ENCODE measurements at regions not wholly inside any gene's neighbourhood (a gene's known extent, or its start where the extent isn't known, plus 50 kb on each side); places are given as distances from the start of the nearest gene placed in this dataset.
"Not testable (repeated sequence)": the region's sequence is repeated elsewhere in the genome, so short reads cannot be mapped to it uniquely, and the experiment has no call there.

- no TSS peak for BruUV-seq (replicated peaks)
- Histone ChIP-seq H3K4me2 (no peak overlapping the region), H3K79me2 (ENCODE audit: low read depth) (no peaks in the 10 kb centered on the region), H3K27ac (0 out of 2 replicates have a peak overlapping the region, but pooled peaks have one; percentile 79), H4K20me1 (ENCODE audit: insufficient read depth) (no peaks in the 10 kb centered on the region), H3K9me2 (ENCODE audit: insufficient read depth) (no peaks in the 10 kb centered on the region), H3K4me1 (replicated peaks; ENCODE audit: insufficient read depth) (peaks cover 46% of the 10 kb centered on the region), H2AFZ (no peak overlapping the region), H3K9me3 (ENCODE audit: insufficient read depth, low read depth) (no peaks in the 10 kb centered on the region), H3F3A (ENCODE audit: insufficient read depth, low read depth) (peaks cover 32% of the 10 kb centered on the region), H3K36me3 (ENCODE audit: low read depth) (no peaks in the 10 kb centered on the region), H3K4me3 (no peak overlapping the region), H3K27me3 (ENCODE audit: insufficient read depth, low read depth) (no peaks in the 10 kb centered on the region)
- CTCF ChIA-PET, result interaction anchor here (0.6 to 1.8 kb wide), 2 partner anchors 21 to 23 kb away, joined by 3 to 4 read pairs; no protein-coding TSS in a partner anchor
- DNase-seq, result no peak
- no peak for TF ChIP-seq EZH2 (IDR thresholded peaks at IDR 0.05; ENCODE audit: low read depth)
- TF ChIP-seq, protein P1, sequence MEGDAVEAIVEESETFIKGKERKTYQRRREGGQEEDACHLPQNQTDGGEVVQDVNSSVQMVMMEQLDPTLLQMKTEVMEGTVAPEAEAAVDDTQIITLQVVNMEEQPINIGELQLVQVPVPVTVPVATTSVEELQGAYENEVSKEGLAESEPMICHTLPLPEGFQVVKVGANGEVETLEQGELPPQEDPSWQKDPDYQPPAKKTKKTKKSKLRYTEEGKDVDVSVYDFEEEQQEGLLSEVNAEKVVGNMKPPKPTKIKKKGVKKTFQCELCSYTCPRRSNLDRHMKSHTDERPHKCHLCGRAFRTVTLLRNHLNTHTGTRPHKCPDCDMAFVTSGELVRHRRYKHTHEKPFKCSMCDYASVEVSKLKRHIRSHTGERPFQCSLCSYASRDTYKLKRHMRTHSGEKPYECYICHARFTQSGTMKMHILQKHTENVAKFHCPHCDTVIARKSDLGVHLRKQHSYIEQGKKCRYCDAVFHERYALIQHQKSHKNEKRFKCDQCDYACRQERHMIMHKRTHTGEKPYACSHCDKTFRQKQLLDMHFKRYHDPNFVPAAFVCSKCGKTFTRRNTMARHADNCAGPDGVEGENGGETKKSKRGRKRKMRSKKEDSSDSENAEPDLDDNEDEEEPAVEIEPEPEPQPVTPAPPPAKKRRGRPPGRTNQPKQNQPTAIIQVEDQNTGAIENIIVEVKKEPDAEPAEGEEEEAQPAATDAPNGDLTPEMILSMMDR (conservative IDR thresholded peaks at IDR 0.05), result peak; percentile 78
- intact Hi-C loops (cut with micrococcal nuclease; ENCODE audit: unreplicated experiment), result no loop called here
- POLR2A ChIA-PET (ENCODE audit: unreplicated experiment), result interaction anchor here (0.6 kb wide), 1 partner anchor 92 kb away, joined by 3 read pairs; no protein-coding TSS in a partner anchor
These were observed 180.5 kb upstream of the PRSS58 start for GRCh38 chr7:142438235-142438922.

GRCh38 chr7:142437741-142438140, 179.9 kb upstream of the PRSS58 start:
- H2AFZ ChIP-seq, result no peak overlapping the region
- H3K4me3 ChIP-seq, result no peak overlapping the region
- H3K79me2 ChIP-seq (ENCODE audit: low read depth), result no peaks in the 10 kb centered on the region
- intact Hi-C loops (cut with micrococcal nuclease; ENCODE audit: unreplicated experiment), result no loop called here
- H3K36me3 ChIP-seq (ENCODE audit: low read depth), result no peaks in the 10 kb centered on the region
- H3K4me1 ChIP-seq (replicated peaks; ENCODE audit: insufficient read depth), result peaks cover 46% of the 10 kb centered on the region
- ChIA-PET CTCF (interaction anchor here (0.7 kb wide), 2 partner anchors 105 to 418 kb away, joined by 3 read pairs; no protein-coding TSS in a partner anchor), POLR2A (ENCODE audit: unreplicated experiment) (no interaction called here)
- no TSS peak for BruUV-seq (replicated peaks)
- H3K9me3 ChIP-seq (ENCODE audit: insufficient read depth, low read depth), result no peaks in the 10 kb centered on the region
- no peak for DNase-seq
- TF ChIP-seq, protein P1 (conservative IDR thresholded peaks at IDR 0.05), result no peak
- no peak for TF ChIP-seq EZH2 (IDR thresholded peaks at IDR 0.05; ENCODE audit: low read depth)
- H3F3A ChIP-seq (ENCODE audit: insufficient read depth, low read depth), result peaks cover 32% of the 10 kb centered on the region
- H4K20me1 ChIP-seq (ENCODE audit: insufficient read depth), result no peaks in the 10 kb centered on the region
- no peaks in the 10 kb centered on the region for H3K9me2 ChIP-seq (ENCODE audit: insufficient read depth)
- H3K27ac ChIP-seq, result no peak overlapping the region
- no peaks in the 10 kb centered on the region for H3K27me3 ChIP-seq (ENCODE audit: insufficient read depth, low read depth)
- H3K4me2 ChIP-seq, result no peak overlapping the region

GRCh38 chr7:142436601-142437000, 178.7 kb upstream of the PRSS58 start:
- TF ChIP-seq, protein P1 (conservative IDR thresholded peaks at IDR 0.05), result no peak
- TF ChIP-seq EZH2 (IDR thresholded peaks at IDR 0.05; ENCODE audit: low read depth), result no peak
- H4K20me1 ChIP-seq (ENCODE audit: insufficient read depth), result no peaks in the 10 kb centered on the region
- no peaks in the 10 kb centered on the region for H3K36me3 ChIP-seq (ENCODE audit: low read depth)
- no peaks in the 10 kb centered on the region for H3K79me2 ChIP-seq (ENCODE audit: low read depth)
- peaks cover 29% of the 10 kb centered on the region for H3F3A ChIP-seq (ENCODE audit: insufficient read depth, low read depth)
- no peak for DNase-seq
- H3K9me3 ChIP-seq (ENCODE audit: insufficient read depth, low read depth), result no peaks in the 10 kb centered on the region
- no peak overlapping the region for H3K4me2 ChIP-seq
- H3K4me1 ChIP-seq (replicated peaks; ENCODE audit: insufficient read depth), result peaks cover 34% of the 10 kb centered on the region
- no peak overlapping the region for H2AFZ ChIP-seq
- H3K9me2 ChIP-seq (ENCODE audit: insufficient read depth), result no peaks in the 10 kb centered on the region
- H3K27ac ChIP-seq, result no peak overlapping the region
- POLR2A ChIA-PET (ENCODE audit: unreplicated experiment), result no interaction called here
- no TSS peak for BruUV-seq (replicated peaks)
- CTCF ChIA-PET, result no interaction called here
- H3K27me3 ChIP-seq (ENCODE audit: insufficient read depth, low read depth), result no peaks in the 10 kb centered on the region
- intact Hi-C loops (cut with micrococcal nuclease; ENCODE audit: unreplicated experiment), result no loop called here
- no peak overlapping the region for H3K4me3 ChIP-seq

- CTCF ChIA-PET; H3K9me3 ChIP-seq (ENCODE audit: insufficient read depth, low read depth); H2AFZ ChIP-seq; intact Hi-C loops (cut with micrococcal nuclease; ENCODE audit: unreplicated experiment); H3K27ac ChIP-seq; POLR2A ChIA-PET (ENCODE audit: unreplicated experiment); H3K79me2 ChIP-seq (ENCODE audit: low read depth); BruUV-seq (replicated peaks); H3K9me2 ChIP-seq (ENCODE audit: insufficient read depth); DNase-seq; H4K20me1 ChIP-seq (ENCODE audit: insufficient read depth); H3K4me3 ChIP-seq; H3K4me2 ChIP-seq; H3K27me3 ChIP-seq (ENCODE audit: insufficient read depth, low read depth); H3K36me3 ChIP-seq (ENCODE audit: low read depth): not testable (repeated sequence)
- peaks cover 24% of the 10 kb centered on the region for H3K4me1 ChIP-seq (replicated peaks; ENCODE audit: insufficient read depth)
- peaks cover 19% of the 10 kb centered on the region for H3F3A ChIP-seq (ENCODE audit: insufficient read depth, low read depth)
These were observed 177.7 kb upstream of the PRSS58 start for GRCh38 chr7:142435606-142436005.

Data from PC-9 (cell line).